Fibroblast of the conjunctiva (primary cell): ENCODE measurements at regions not wholly inside any gene's neighbourhood (a gene's known extent, or its start where the extent isn't known, plus 50 kb on each side); places are given as distances from the start of the nearest gene placed in this dataset.

ENCODE experiments used
- DNase-seq: peaks from one replicate; pipeline ENCODE4 v3.0.0-alpha.2; 2010; ENCODE audit warnings: low read depth

DNA sequence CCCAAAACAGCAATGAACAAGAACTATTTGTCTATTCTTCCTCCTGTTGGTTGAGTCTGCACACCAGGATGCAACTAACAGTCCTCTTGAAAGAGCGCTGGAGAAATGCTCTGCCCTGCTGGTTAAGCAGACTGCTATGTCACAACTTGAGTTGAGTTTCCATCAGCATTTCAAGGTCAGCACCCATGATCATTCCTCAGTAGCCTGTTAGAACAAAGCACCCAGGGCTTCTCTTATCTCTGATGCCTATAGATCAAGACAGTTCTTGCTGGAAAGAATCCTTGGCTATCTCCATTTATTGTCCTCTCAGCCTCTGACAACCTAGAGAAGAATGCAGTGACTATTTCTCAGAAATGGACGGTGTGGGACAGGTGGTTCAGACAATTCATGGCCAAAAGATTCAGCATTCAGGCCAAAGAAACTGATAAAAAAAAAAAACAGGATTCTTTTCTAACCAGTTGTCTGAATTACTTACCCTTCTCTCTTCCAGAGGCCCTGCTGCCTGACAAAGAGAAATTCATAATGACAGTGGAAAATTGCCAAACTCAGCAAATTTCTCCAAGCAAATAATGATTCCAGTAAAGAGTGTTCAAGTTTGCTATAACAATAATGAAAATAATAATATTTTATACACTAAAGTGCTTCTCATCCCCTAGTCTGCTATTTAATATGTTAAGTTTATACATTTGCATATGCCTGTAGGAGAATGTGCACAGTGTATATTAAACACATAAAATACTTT is 306.7 kb downstream of the EMP1 start:
- no peak for DNase-seq

DNA sequence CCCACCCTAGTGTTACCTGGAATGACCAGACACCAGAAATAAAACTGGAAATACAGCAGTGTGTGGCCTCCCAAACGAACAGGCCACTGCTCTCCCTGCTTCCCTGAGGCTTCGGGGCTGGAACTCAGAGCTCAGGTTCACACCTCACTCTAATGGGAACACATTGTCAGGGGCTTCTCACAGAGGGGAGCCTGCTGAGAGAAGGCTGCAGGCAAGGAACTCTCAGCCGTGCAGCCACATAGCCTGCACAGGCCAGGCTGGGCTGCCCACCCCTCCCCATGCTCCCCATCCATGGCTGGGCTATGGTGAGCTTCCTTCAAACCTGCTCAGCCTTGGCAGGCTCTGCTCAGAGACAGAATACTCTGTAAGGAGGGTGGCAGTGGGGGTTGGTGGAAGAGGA is 302.5 kb downstream of the EMP1 start:
- no peak for DNase-seq

DNA sequence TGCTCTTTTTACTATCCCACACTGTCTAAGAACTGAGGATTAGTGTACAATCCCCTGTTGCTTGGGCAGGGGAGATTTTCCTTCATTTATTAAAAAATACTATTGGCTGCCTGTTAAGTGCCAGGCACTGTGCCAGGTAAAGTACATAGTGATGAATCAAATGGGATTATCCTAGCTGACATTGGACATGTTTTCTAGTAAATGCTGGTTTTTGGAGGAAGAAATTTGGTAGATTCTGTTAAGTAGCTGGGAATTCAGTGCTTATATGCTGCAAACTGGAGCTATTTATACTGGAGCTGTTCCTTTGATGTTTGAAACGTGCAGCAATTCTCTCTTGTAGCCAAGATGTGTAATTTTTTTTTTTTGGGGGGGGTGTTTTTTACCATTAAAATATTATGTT is 299.6 kb downstream of the EMP1 start:
- no peak for DNase-seq

DNA sequence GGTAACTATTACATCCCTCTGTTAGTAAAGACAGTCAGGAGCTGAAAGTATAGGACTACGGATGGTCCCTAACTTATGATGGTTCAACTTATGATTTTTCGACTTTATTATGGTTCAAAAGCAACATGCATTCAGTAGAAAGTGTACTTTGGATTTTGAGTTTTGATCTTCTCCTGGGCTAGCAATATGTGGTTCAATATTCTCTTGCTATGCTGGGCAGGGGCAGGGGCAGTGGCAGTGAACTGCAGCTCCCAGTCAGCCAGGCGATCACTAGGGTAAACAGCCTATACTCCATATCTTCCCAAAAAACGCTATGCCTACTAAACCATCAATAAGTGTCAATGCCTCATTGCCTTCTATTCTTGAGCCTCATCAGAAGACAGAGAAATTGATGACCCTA is 292.7 kb downstream of the EMP1 start:
- no peak for DNase-seq

DNA sequence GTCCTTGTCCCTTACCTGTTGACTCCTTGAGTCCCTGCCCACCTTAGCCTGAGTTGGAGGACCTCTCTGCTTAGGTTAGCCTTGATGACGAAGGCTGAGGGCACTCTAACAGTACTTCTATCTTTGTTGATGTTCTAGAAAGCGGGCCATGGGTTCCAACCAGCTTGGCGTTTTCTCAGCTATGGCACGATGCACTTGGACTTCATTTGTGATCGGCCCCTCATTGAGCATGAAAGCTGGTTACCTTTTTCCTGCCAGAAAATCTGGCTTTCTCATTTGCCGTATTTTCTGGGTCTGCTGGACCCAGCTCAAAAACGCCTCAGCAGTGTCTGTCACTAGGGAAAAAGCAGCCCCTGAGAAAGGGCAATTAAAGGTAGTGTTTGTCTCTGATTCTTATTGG is 290.8 kb downstream of the EMP1 start:
- no peak for DNase-seq

DNA sequence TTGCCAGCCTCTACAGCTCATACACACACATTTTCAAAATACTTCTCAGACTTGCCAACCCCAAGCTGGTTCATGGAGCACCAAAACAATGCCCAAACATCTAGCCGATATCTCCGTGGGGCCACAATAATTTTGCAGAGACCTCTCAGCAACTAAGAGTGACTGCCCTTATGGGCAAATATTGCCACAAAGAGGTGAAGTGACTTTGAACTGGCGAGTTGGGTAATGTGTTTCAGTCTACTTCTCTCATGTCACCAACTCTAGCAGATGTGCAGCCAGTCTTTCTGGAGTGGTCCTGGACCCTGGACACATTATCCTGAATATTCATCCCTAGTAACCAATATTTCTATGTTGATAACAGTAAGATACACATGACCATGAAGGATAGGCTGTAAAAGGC is 290.3 kb downstream of the EMP1 start:
- no peak for DNase-seq

DNA sequence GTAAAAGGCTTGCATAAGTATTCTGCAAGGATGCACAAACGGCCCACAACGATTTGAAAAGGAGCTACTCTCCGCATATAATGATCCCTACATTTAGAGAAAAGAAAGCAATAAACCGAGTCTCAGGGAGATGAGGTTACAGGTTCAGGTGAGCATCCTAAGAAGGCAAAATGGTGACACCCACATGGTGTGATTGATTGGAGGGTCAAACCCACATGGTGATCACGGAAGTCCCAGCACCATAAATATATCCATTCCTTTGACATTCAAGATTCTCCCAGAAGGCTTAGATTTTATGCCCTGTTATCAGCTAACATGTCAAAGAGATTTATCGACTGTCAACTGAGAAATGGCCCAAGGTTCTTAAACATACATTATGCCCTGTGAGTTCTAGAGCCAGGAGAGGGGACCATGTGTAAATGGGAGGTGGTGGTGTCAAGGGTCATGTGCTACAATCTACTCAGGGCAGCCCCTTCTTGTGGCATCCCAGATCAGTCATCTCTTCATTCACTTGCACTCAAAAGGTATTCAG is 282.2 kb downstream of the EMP1 start:
- no peak for DNase-seq

DNA sequence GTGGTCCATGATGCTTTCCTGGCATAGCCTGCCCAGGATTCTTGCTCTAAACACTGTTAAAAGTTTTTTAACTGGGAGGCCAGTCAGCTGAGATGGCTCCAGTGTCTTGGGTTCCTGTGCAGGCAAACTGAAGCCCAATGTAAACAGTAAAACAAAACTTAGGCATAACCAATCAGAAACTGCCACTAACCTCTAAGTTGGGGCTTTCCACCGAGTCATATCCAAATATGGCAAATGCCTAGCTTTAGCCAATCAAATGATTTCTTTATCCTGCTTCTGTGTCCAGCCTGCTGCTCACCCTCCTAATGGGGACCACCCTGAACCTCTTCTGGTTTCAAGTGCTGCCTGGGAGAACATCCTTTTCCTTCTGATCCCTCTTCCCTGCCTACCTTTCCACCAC is 277.9 kb downstream of the EMP1 start:
- DNase-seq: no peak

DNA sequence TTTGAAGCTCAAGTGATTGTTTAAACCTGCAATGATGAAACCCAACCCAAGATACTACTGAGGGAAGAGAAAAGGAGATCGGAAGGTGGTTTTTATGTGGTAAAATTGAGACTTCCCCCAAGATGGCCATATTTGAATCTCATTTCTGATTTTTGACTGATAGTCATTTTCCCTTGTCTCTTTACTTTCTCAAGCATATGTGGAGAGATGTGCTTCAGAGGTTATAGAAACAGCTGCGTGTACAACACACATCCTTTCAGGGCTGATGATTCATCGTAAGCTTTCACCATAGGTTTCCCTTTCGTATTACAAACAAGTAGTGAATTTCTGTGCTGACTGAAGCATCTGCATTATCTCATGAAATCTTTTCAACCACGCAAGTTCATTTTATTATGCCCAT is 276.2 kb downstream of the EMP1 start:
- no peak for DNase-seq

DNA sequence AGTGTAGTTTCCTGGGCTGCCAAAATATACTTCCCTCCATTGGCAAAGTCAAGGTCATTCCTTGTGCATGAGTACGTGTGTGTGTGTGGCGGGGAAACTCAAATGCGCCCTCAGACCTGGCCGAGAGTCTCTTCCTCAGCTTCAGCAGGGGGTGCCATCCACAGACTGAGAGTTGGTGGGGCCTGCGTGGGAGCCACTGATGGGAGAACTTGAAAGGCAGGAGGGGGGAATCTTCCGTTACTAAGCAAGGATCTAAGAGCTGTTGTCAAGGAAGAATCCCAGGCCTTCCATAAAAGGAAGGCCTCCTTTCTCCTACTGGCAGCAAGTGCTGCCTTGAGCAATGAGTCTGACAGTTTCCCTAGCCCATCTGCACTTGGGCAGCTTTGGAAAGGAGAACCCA is 274.9 kb downstream of the EMP1 start:
- DNase-seq: no peak

DNA sequence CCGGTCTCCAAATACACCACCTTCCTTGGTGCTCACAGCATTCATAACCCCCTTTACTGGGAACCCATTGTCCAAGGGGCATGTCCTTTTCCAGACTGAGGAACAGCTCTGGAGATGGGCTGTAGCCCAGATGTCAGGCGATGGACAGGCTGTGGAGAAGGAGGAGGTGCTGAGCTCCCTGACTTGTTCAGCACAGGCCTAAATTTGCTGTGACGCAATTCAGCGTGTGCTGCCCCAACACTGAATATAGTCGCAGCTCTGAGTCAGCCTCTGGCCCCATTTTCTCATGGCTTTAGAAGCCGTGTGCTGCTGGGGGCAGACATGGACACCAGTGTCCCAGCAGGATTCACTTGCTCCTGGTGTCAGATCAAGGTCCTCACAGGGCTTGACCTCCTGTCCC is 269.1 kb downstream of the EMP1 start:
- no peak for DNase-seq

DNA sequence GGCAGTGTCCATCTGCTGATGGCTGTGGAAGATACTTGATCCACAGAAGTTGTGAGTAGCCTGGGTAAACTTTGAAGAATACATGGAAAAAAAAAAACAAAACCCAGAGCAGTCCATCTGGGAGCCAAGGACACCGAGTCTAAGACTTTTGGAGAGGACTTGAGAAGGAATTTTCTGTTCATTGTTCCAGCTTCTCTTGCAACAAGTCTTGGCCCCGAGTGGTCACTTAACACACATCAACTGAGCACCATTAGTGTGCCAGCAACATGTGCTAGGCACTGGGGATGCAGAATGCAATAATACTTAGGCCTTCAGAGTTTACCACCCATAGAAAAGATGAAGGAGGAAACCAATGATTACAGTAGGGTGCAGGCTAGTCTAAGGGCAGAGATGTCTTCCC is 266.7 kb downstream of the EMP1 start:
- no peak for DNase-seq

DNA sequence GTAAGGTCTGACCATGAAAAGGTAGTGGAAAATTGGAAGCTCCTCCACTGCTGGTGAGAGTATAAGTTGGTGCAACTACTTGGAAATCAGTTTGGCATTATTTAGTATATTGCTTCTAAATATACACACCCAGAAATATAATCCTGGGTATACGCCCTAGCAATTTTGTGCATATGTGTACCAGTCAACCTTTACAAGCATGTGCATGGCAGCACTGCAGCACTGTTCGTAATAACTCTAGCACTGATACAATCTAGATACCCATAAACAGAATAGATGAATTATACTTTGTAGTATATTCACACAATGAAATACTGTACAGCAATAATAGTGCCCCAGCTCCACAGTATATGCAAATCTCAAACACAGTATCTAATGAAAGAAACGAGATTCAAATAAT is 265.9 kb downstream of the EMP1 start:
- DNase-seq: no peak

DNA sequence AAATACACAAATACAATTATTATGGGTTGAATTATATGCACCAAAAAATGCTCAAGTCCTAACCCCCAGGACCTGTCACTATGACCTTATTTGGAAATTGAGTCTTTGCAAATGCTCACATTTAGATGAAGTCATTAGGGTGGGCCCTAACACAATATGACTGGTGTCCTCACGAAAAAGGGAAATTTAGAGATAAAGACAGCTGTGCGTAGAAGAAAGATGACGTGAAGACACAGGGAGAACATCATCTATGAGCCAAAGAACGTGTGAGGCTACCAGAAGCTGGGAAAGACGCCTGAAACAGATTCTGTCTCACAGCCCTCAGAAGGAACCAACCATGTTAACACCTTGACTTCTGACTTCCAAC is 259.2 kb downstream of the EMP1 start:
- DNase-seq: no peak

DNA sequence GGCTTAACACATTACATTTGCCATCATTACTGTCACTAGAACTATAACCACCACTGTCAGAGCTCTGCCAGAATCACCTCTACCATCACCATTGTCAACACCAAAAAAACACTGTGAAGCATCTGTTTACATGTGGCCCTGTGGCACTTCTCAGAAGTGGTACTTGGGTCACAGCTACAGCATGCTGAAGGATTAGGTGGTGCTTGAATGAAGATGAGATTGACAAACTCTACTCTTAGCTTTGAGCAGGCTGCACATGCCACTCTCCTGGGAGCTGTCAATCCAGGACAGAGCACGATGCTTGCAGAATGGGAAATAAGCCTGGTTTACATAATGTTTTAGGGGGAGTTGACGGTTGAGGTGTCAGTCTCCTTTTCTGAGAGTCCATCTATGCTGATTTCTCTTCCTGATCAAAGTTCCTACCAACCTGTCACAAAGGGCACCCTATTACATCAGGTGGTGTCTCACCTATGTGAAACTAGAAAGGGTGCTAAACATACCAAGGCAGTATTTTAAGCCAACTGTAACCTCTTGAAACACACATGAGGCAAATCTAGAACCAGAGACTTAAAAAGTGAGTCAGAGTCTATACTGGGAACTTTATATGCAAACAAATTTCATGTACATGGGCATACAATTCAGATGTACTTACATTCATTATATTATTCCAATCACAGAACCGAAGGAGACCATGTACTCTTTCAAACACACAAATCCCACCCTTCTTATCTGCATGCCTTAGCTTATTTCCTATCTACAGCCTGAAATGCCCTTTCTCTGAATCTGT is 258.7 kb downstream of the EMP1 start:
- DNase-seq: no peak

DNA sequence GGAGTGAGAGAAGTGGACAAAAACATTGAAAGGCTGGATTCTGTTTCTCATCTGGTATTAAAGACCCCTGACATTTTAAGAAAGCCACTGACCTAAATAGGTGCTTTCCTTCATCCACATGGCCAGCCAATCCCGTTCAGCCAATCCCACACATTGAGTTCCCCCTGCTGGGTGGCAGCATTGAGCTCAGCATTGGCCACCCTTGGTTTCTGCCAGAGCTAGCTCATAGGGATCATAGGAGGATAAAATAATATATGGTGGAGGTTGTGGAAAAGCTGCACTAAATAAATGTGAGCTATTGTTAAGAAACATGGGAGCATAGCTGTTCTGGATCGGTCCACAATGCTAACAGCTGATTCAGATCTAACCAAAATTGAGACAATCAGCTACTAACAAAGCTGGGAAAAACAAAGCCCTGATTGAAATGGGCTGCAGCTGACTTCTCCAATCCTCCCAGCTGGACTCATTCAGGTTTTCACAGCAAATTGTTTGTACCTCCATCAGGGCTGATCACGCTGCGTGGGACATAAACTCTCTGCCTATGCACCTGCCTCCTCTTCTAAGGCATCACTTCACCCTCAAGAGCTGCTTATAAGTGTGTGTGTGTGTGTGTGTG is 256.5 kb downstream of the EMP1 start:
- no peak for DNase-seq

DNA sequence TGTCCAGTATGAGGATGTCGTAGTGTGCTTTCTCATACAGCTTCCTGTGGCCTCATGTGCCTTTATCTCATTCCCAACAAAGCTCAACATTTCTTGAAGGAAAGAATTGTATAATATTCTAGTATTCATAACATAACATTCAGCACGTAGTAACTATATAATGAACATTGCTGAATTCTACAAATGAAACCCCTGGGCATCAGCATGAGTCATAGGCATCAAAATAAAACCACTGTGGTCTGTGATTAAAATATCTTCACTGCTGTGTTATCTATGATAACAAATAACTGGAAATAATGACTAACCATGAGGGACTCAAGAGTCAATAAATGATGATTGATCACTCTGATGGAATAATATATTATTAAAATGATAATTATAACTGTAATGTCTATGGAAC is 255.2 kb downstream of the EMP1 start:
- DNase-seq: no peak

DNA sequence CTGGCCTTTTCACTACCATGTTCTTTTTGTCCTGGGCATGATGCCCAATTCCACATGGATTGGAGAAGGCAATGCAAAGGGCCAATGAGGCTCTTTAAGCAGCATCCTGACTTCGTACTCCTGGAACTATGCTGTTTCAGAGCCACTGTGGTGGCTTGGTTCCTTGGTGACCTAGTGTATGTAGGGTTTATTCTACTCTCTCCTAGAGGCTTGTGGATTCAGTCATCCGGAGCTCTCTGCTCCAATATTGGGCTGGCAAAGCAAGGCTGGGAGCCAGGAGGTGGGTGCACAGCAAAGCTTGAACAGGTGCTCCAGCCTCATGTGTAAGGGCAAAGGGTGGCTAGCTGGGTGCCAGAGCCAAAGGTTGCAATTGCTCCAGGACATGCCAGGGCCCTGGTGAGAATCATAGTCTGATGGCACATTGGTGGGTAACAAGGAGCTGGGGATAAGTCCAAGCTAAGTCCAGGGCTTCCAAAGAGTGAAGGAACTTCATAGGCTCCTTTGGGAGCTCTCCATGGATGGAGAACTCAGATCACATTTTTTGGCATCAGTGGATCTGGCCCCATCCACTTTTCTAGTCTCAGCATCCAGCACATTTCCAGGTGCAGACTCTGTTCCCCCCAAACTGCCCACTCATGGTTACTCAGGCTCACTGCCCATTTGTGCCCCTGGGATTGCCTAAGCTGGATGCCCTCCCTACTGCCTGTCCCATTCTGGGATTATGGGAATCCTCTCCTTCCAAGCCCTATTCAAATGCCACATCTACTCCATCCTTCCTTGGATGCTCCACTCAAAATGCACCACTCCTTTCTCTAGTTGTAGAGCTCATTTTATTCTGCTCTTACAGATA is 253.9 kb downstream of the EMP1 start:
- no peak for DNase-seq

DNA sequence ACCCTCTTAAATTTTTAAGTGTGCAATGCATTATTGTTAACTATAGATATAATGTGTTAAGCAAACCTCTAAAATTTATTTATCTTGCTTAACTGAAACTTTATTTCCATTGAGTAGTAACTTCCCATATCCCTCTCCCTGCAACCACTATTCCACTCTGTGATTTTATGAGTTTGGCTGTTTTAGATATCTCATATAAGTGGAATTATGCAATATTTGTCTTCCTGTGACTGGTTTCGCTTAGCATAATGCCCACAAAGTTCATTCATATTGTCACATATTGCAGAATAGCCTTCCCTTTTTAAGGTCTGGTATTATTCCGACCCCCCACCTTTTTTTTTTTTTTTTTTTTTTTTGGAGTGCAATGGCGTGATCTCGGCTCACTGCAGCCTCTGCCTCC is 247.6 kb downstream of the EMP1 start:
- no peak for DNase-seq

DNA sequence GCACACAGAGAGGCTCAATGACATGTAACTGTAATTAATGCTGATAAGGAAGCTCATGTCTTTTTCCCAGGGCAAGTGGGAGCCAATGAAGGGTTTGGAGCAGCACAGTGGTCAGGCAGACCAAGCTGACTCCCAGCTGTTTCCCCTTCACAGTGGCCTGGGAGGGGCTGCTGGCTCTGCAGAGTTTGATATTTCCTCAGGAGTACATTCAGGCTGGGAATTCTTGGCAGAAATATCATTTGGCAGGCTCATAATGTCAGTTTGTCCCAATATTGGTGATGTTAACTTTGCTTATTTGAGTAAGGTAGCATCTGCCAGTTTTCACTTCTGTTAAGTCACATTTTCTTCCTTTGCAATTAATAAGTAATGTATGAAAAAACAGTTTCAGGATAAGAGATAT is 247.0 kb downstream of the EMP1 start:
- DNase-seq: no peak

DNA sequence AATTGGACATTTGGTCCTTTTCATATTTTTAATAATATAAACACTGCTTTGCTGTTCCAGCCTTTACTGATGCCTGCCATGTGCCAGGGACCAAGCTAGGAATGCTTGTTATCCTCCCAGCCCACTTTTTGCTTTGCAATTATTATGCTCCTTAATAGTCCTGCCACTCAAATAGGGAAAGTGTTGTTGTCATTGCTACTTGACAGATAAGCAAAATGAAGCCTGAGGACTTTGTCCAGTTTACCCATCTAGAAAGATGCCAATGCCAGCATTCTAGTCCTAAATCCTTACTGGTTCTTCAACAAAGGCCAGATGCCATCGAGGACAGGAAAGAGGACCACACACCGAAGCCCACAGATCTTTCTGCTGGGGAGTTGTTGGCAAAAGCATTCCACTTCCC is 246.5 kb downstream of the EMP1 start:
- no peak for DNase-seq

DNA sequence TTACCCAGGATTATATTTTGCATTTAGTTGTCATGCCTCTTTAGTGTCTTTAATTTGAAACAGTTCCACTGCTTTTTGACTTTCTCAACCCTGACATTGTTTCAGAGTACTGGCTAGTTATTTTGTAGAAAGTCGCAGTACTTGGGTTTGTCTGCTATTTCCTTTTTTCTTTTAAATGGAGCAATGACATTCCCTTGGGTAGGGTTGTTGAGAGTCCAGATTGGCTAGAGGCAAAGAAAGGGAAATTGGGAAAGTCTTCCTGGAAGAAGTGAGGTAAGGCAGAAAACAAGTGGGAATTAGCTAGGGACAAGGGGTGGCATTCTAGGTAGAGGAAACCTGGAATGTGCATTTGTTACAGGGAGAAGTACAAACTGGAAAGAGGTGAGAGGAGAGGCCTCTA is 245.9 kb downstream of the EMP1 start:
- DNase-seq: no peak
